Kidney tubule cell (primary cell): ENCODE measurements at regions not wholly inside any gene's neighbourhood (a gene's known extent, or its start where the extent isn't known, plus 50 kb on each side); places are given as distances from the start of the nearest gene placed in this dataset.
"Not testable (repeated sequence)": the region's sequence is repeated elsewhere in the genome, so short reads cannot be mapped to it uniquely, and the experiment has no call there.

Source experiments
- DNase-seq: peaks from one replicate; pipeline ENCODE4 v3.0.0-alpha.2; 2018; ENCODE audit warnings: low spot score

DNA sequence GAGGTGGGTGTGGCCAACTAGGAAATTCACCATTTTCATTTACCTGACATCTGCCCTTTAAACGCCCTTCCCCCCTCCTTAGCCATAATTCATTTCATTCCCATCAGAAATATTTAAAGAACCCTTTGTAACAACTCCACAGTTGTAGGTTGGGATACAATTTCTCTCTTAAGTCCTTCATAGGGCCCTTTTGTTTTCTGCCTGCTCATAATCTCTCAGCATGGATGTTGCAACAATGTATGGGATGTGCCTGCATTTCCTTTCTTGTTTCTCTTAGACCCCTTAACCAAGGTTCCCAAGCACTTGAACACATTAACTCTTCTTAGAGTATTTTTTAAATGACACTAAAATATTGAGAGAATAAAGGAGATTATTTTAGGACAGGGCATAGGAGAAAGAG, 51.7 kb upstream of the MYO10 start:
- no peak for DNase-seq

DNA sequence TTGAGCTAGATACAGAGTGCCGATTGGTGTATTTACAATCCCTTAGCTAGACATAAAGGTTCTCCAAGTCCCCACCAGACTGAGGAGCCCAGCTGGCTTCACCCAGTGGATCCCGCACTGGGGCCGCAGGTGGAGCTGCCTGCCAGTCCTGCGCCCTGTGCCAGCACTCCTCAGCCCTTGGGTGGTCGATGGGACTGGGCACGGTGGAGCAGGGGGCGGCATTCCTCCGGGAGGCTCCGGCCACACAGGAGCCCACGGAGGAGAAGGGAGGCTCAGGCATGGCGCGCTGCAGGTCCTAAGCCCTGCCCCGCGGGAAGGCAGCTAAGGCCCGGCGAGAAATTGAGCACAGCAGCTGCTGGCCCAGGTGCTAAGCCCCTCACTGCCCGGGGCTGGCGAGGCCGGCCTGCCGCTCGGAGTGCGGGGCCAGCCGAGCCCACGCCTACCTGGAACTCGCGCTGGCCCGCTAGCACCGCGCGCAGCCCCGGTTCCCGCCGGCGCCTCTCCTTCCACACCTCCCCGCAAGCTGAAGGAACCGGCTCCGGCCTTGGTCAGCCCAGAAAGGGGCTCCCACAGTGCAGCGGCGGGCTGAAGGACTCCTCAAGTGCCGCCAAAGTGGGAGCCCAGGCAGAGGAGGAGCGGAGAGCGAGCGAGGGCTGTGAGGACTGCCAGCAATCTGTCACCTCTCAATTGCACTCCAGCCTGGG, 54.9 kb upstream of the MYO10 start:
- not testable (repeated sequence) for DNase-seq

DNA sequence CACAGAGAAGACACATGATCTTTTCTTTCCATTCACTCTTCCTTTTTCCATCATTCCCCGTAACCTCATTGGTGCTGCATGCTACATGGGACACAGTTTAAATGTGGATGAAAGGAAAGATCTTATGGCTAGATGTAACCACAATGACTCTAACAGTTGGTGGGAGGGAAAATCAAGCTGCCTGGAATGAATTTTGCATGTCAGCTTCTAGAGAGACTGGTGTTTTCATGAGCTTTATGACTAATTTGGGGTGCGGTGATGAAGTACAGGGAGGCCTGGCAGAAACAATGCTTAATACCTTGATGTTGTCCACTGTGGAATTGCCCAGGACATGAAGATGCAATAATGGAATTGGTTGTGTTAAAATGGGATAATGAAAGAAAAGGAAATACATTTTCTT, 55.9 kb upstream of the MYO10 start:
- peak; percentile 32 for DNase-seq

DNA sequence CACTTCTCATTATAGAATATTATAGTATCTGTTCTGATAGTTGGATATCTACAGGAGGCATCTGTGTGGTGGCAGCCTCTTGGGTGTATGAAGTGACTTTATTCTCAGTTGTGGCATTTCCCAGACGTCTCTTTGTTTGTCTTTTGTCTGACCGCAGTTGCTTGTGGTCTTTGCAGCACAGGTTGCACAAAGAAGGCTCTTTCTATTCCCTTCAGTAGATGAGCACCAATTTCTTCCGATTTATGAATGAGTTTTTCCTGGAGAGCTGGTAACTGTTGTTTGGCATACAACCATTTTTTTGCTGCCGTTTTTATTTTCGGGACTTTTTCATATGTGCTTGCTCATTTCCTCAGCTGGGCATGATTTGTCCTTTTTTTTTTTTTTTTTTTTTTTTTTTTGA, 56.4 kb upstream of the MYO10 start:
- DNase-seq: no peak

DNA sequence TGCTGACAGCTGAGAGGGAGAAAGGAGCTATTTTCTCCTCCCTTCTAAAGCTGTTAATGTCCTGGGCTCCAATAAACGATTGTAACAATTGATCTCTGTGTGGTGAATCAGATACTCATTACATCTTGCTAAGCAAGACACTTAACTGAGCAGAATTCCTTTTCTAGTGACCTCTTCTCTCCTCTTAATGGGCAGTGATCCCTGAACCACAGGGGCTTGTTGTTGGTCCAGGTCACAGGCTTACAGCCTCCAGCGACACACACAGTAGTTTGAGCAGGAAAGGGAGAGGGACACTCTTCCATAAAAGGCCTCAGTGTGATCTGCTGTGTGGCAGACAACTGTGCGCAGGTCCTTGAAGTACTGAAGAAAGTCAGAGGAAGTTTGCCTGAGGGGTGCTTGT, 58.5 kb upstream of the MYO10 start:
- peak; percentile 33 for DNase-seq

DNA sequence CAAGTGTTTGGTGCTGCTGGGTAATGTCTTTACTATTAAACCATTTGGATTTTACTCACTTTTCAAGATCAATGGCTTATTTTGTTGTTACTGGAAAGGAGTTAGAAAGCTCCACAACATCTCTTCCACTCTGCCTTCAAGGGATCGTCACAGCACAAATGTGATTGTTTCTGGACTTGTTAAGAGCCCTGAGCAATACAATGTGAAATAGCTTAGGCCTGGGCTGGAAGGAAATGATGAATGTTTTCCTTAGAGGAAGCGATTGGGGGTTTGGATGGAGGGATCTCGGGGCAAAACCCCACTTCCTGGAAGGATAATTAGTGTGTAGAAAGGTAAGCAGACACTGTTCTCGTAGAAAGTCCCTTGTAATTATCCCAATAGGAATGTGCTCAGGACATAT, 59.3 kb upstream of the MYO10 start:
- no peak for DNase-seq

DNA sequence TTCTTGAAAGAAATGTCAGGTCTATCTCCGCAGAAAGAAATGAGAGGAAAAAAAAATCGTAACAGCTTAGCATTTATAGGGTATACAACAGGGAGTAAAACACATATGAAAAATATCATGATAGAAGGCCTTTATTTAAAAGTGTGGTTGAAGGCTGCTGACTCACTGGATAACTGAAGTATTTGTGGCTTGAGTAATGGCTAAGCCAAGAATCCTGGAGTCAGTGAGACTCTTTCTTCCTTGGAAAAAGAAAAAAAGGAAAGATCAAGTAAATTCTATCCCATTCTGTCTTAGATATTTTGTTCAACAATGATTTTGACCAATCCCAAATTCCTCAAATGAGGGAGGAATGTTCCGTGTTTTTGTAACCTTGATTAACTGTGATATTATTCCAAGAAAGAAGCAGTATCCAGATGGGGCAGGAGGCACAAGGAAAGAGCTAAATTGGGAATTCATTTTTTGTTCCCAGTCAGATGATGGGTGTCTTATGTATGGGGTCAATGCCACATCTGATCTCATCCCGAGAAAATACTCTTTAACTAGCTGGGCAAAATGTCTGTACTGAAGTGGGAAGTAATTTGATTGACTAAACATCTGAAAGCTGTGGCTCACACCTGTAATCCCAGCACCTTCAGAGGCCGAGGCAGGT, 64.3 kb upstream of the MYO10 start:
- DNase-seq: peak; percentile 94

DNA sequence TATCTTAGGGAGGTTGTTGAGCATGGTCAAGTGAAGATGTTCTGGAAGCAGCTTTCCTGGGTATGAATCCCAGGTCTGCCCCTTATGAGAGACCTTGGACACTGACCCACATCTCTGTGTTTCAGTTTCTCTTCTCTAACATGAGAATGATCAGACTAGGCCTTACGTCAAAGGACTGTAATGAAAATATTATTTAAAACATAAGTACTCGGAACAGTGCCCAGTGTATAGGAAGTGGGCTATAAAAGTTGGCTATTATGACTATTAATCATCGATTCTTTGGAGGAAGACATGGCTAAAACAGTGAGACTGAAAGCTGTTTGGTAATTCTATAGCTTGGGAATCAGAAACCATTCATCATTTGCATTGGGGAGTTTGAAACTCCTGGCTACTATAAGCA, 65.3 kb upstream of the MYO10 start:
- no peak for DNase-seq

DNA sequence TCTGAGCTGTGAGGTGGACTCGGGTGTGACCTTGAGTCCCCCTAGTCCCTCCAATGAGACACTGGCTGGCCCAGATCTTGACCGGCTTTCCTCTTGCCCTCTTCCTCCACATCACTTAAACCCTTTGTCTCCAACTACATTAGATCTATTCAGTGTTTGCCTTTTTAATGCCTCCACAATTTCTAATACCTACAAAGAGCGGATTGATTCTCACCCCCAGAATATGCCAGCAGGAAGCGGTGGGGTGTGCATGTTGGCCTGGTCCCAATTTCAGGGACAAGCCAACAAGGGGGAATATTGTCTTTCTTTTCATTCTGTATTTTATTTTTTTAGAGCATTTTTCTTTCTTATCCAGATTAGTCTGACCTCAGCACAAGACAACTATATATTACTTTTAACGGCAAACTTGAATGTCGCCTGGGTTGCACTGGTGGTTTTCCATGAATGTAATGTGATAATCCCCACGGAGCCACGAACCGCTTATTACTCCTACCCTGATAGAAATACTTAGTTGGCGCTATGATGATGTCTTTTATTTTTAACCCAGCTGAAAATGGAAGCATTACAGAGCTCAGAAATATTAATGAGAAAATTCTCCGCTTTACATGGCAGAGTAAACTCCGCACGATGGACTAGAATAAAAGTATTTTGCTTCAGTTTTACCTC, 68.5 kb upstream of the MYO10 start:
- DNase-seq: no peak

DNA sequence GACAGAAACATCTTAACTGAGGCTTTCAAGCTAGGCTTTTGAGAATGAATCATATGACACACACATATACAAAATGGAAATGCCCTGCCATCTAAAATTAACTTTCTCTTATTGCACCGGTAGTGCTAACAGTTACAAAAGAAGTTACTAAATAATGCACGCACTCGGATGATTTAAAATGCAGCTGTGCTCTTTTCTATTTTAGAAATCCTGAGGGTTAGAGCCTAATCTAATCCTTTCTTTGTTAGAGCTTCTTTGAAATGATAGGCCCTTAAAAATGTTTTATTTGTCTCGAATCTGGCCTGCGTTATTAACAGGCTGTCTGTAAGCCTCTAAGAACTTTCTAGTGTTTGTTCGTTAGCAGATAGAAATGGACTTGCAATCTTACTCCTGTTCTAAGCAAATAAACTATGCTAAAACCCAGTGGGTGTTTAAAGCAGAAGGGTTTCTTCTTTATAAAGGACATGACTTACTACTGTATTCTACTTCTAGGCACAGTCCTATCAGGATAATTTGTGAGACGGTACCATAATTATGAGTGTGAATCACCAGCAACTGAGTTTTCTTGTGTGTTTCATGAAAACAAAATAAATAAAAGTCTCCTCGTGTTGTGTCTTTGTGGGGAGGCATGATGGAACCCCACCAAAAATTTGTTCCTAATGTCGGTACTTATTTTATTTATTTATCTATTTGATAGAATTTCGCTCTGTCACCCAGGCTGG, 69.2 kb upstream of the MYO10 start:
- no peak for DNase-seq

DNA sequence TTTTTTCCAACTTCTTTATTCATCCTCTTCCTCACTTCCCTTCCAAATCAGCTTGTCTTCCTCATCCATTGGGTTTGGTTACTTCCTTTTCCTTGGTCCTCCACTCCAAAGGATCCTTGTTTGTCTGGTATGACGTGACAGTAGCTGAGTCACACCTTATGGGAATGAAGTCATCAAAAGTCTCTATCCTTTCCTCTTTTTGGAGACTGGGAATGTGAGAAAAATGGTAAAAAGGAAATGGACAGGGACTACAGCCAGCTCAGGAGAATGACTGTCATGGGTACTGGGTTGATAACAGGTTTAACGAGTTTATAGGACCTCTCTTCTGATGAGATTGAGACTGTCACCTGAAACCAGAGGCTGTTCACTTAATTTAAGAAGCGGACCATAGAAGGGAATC, 76.2 kb upstream of the MYO10 start:
- DNase-seq: peak; percentile 87

DNA sequence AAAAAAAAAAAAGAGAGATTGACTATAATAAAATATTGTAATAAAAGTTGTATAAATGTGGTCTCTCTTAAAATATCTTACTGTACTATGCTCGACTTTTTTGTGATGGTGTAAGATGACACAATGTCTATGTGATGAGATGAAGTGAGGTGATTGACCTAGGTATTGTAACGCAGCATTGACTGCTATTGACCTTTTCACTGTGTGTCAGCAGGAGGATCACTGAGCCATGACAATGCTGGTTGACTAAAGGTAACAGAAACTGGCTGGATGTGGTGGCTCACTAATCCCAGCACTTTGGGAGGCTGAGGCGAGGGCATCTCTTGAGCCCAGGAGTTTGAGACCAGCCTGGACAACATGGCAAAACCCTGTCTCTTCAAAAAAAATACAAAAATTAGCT, 78.6 kb upstream of the MYO10 start:
- peak; percentile 84 for DNase-seq

DNA sequence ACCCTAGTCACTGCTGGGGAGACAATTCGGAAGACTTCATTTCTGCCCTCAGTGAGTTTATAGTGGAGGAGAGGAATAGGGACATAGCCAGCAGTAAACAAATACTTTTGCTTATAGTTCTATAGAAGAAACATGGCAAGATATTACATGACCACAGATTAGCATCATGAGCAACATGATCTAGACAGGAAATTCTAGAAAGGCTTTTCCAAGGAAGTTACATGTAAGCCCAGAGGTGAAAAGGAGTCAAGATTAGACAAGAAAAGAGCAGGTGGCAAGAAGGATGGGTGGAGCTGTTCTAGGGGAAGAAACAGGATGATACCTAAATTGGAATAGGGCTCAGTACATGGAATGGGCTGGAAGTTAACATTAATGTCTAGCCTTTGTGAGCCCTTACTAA, 82.8 kb upstream of the MYO10 start:
- no peak for DNase-seq

DNA sequence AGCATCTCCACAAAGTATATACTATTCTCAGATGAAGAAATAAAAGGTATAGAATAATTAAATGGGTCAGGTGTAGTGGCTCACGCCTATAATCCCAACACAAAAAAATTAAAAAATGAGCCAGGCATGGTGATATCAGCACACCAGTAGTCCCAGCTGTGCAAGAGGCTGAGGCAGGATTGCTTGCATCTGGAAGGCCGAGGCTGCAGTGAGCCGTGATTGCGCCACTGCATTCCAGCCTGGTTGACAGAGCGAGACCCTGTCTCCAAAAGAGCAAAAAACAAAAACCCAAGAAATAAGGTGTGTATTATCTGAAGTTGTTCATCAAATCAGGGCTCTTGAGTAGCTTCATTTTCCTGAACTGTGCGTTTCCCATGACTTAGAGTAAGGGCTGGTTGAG, 83.2 kb upstream of the MYO10 start:
- DNase-seq: no peak

DNA sequence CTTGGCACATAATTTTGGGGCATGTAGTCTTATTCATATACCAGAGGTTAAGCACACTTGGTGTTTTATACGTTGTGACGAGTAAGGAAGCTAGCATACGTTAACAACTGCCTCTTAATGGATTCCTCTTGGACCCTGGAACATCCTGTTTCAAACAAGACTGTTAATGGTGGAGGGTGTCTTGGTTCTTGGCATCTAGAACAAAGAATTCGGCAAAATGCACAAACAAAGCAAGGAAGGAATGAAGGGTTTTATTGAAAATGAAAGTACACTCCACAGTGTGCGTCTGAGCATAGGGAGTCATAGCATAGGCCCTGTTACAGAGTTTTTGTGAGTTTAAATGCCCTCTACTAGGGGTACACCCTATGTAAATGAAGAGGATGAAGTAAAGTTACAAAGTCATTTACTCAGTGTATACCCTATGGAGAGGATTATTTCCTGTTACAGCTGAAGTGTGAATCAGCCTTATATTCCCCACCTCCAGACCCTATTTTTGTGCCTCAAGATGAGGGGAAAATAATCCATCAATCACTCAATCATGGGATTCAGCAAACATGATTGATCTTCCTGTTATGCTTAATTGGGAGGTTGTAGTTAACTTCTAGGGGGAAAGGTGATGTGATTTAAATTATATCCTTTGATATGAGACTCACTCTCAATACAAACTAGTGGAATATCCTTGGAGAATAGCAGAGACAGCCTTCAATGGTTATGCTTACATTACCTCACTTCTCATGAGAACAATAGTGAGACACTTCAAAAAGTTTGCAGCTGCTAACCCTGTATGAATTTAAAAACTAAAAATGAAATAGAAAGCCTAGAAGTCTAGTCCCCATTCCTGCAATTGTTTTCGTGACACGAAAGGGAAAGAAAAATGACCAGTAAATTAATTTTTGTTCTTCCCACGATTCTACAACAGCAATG, 84.9 kb upstream of the MYO10 start:
- DNase-seq: no peak

DNA sequence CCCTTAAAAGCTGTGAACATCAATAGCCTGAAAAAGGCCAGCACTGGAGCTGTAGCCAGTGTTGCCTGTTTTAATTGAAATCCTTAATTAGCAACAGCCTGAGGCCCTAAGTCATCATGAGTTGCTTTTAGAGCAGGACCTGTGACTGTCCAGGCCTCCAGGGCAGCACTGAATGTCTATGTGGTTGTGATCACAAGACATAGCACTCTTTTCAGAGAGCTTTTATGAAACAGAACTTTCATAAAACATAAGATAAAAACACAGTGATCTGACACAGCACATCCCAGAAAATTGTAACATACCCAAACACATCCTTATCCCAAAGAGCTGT, 85.5 kb upstream of the MYO10 start:
- DNase-seq: no peak

DNA sequence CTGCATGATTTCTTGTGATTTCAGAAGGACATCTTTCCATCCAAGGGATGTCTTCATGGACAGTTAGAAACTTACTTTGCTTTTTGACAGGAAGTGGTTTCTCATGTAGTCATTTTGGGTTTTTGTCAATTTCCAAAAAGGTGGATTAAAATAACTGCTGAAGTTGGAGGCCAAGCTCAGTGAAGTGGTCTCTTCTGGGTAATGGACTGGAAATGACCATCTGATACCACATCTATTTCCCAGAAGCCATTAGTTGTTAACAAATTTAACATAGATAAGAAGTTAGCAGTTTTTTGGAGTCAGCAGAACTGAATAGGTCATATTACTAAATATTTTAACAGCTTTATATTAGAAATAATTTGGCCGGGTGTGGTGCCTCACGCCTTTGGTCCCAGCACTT, 86.2 kb upstream of the MYO10 start:
- no peak for DNase-seq

DNA sequence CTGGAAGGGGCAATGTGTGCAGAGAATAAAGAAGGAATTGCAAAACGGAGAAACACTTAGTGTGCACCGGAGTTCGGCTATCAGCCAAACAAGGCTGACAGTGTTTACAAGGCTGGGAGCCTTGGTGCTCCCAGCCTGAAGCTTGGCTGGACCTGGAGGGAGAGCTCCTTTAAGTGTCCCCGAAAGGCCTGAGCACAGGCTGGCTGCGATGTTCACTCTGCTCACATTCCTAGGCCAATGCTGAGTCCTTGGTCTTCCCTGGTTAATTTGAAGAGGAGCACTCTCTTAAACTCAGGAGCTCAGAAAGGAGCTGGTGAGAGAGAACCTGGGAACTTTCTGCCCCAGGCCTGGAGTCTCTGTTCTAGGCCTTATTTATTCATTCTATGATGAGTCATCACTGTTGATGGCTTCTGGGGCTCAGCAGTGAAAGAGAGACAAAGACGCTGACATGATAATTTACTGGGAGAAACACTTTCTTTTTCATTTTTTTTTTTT, 88.6 kb upstream of the MYO10 start:
- peak; percentile 50 for DNase-seq

DNA sequence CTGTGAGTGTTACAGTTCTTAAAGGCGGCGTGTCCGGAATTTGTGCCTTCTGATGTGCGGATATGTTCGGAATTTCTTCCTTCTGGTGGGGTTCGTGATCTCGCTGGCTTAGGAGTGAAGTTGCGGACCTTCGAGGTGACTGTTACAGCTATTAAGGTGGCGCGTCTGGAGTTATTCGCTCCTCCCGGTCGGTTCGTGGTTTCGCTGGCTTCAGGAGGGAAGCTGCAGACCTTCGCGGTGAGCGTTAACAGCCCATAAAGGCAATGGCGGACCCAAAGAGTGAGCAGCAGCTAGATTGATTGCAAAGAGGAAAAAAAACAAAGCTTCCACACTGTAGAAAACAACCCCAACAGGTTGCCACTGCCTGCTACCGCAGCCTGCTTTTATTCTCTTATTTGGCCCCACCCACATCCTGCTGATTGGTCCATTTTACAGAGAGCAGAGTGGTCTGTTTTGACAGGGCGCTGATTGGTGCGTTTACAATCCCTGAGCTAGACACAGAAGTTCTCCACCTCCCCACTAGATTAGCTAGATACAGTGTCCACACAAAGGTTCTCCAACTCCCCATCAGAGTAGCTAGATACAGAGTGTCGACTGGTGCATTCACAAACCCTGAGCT, 95.7 kb upstream of the MYO10 start:
- not testable (repeated sequence) for DNase-seq

DNA sequence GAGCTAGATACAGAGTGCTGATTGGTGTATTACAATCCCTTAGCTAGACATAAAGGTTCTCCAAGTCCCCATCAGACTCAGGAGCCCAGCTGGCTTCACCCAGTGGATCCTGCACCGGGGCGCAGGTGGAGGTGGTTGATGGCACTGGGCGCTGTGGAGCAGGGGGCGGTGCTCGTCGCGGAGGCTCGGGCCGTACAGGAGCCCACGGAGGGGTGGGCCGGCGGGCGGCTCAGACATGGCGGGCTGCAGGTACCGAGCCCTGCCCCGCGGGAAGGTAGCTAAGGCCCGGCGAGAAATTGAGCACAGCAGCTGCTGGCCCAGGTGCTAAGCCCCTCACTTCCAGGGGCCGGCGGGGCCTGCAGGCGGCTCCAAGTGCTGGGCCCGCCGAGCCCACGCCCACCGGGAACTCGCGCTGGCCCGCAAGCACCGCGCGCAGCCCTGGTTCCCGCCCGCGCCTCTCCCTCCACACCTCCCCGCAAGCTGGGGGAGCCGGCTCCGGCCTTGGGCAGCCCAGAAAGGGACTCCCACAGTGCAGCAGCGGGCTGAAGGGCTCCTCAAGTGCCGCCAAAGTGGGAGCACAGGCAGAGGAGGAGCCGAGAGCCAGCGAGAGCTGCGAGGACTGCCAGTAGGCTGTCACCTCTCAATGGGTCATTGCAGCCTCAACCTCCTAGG, 96.4 kb upstream of the MYO10 start:
- DNase-seq: not testable (repeated sequence)

DNA sequence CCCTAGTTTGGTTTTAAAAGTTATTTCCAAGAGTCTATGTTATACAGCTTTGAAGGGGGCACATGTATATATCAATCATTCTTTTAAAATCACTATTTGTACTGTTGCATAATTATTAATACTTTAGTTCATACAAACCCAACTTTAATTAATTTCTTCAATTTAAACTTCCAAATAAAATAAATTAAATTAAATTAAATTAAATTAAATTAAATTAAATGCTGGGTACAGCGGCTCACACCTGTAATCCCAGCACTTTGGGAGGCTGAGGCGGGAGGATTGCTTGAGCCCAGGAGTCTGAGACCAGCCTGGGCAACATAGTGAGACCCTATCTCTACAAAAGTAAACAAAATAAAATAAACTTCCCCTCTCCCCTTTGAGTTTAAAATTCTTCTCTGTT, 98.9 kb upstream of the MYO10 start:
- DNase-seq: not testable (repeated sequence)
